ENCODE measurements at regions not wholly inside any gene's neighbourhood (a gene's known extent, or its start where the extent isn't known, plus 50 kb on each side); places are given as distances from the start of the nearest gene placed in this dataset.

DNA sequence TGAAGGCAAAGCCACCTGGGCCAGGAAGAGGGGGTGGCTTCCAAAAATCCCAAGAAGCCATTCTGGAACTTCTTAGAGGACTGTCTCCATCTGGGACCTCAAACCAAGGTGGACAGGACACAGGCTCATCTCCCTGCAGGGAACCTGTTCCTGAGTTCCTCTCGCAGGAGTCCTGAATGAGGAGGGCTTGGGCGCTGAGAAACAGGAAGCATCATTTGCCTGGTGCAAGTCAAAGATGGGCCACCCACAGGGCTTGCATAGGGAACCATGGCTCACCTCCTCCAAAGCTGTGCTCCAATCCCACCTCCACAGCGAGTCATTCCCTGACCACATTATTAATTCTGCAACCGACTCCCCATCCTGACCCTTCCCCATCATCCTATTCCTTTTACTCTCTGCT, 55.0 kb upstream of the RPL38 start:
- no peak overlapping the region for H3K27ac ChIP-seq (ENCODE audit: low read depth, low read length)
- H3K56ac ChIP-seq (replicated peaks; ENCODE audit: insufficient read length, low read depth, low read length) = no peak overlapping the region
- no peak overlapping the region for H2AK5ac ChIP-seq (ENCODE audit: low read depth, low read length)
- no peak overlapping the region for H2BK12ac ChIP-seq (ENCODE audit: low read depth, low read length)
- no peak overlapping the region for H2BK120ac ChIP-seq (replicated peaks; ENCODE audit: low read depth, low read length)
- H2BK5ac ChIP-seq (ENCODE audit: low read depth, low read length) = no peak overlapping the region
- WGBS, 2 experiments (ENCODE audit: extremely low coverage in 1 of 2, insufficient coverage in 1 of 2, insufficient read length in 1 of 2, insufficient replicate concordance in 2 of 2, low coverage in 1 of 2, low lambda C conversion rate in 2 of 2, missing lambda C conversion rate in 1 of 2) = 86% methylated on average over 4 of the region's 4 CpGs; no CpG with 5 or more reads in 1 of the 2 experiments
- no peak overlapping the region for H4K8ac ChIP-seq (ENCODE audit: extremely low read depth, insufficient read depth, low read length)
- peaks cover 0 to 9% (median 4%) of the 10 kb centered on the region in 4 experiments; a peak in 2 of 7 replicates for H3K4me1 ChIP-seq (replicated peaks in 1 of 4; ENCODE audit: control insufficient read depth in 3 of 4, insufficient read depth in 4 of 4, low read length in 3 of 4)
- no peak overlapping the region for H3K4me2 ChIP-seq (ENCODE audit: insufficient read depth in 1 of 2, low read depth in 2 of 2, low read length in 2 of 2)
- FAIRE-seq (no peak), DNase-seq (ENCODE audit: low read depth in 1 of 2, low spot score in 2 of 2) (no peak)
- H3K79me2 ChIP-seq (ENCODE audit: control insufficient read depth in 1 of 2, insufficient read depth in 2 of 2, low read length in 2 of 2) = no peaks in the 10 kb centered on the region
- H2BK20ac ChIP-seq (ENCODE audit: low read length) = no peak overlapping the region
- H3K18ac ChIP-seq (ENCODE audit: extremely low read depth, low read length) = no peak overlapping the region
- H3K4me3 ChIP-seq (ENCODE audit: extremely low read depth in 1 of 4, insufficient read depth in 2 of 4, low read depth in 3 of 4, low read length in 4 of 4) = no peak overlapping the region
- H3K9ac ChIP-seq (replicated peaks in 1 of 4; ENCODE audit: extremely low read depth in 1 of 4, low read depth in 3 of 4, low read length in 3 of 4) = no peak overlapping the region
- H4K20me1 ChIP-seq (replicated peaks in 1 of 2; ENCODE audit: control insufficient read depth in 1 of 2, insufficient read depth in 2 of 2, low read length in 2 of 2) = no peaks in the 10 kb centered on the region
- H3K36me3 ChIP-seq (ENCODE audit: control insufficient read depth in 2 of 4, insufficient read depth in 4 of 4, low read length in 3 of 4) = no peaks in the 10 kb centered on the region
- no peak overlapping the region for H4K5ac ChIP-seq (ENCODE audit: insufficient read length, low read depth, low read length)
- no peaks in the 10 kb centered on the region for H3K23me2 ChIP-seq (ENCODE audit: low read depth, low read length)
- no peak overlapping the region for H2AFZ ChIP-seq (ENCODE audit: low read length)
- H3K23ac ChIP-seq (ENCODE audit: insufficient read length) = no peak overlapping the region
- CTCF ChIA-PET (ENCODE audit: partially characterized antibody) = interaction anchor here (0.7 to 2.2 kb wide), 7 partner anchors 9 to 58 kb away, joined by 3 to 7 read pairs (median 5); no protein-coding TSS in a partner anchor
- no peak overlapping the region for H3K4ac ChIP-seq (replicated peaks; ENCODE audit: insufficient read length, low read depth, low read length)
- no peaks in the 10 kb centered on the region for H3K79me1 ChIP-seq (ENCODE audit: low read depth, low read length)
- POLR2A ChIA-PET (ENCODE audit: partially characterized antibody) = no interaction called here
- H3K14ac ChIP-seq (ENCODE audit: insufficient read length) = no peak overlapping the region
- no peak overlapping the region for H4K91ac ChIP-seq (replicated peaks; ENCODE audit: insufficient read length, low read length)
- H2BK15ac ChIP-seq (ENCODE audit: low read length) = no peak overlapping the region
- H3K27me3 ChIP-seq (replicated peaks in 1 of 4; ENCODE audit: control insufficient read depth in 3 of 4, extremely low read depth in 1 of 4, insufficient read depth in 3 of 4, low read length in 3 of 4) = peaks cover 0 to under 1% (median 0%) of the 10 kb centered on the region in 4 experiments; a peak in 1 of 7 replicates
- peaks cover 0 to 5% of the 10 kb centered on the region in 2 experiments; a peak in 1 of 4 replicates for H3K9me3 ChIP-seq (ENCODE audit: insufficient read depth in 2 of 2, low read depth in 1 of 2, low read length in 1 of 2)
- TF ChIP-seq GABPA (IDR thresholded peaks at IDR 0.05; ENCODE audit: borderline replicate concordance, insufficient read depth, low read length) = no peak
- TF ChIP-seq SIX5 (IDR thresholded peaks at IDR 0.05; ENCODE audit: low read depth, low read length) = no peak
- no peak for TF ChIP-seq SUZ12 (IDR thresholded peaks at IDR 0.05; ENCODE audit: low read length)
- TF ChIP-seq KDM4A (IDR thresholded peaks at IDR 0.05; ENCODE audit: low read depth, low read length, severe bottlenecking) = no peak
- no peak for TF ChIP-seq CHD2 (IDR thresholded peaks at IDR 0.05; ENCODE audit: low read length)
- TF ChIP-seq NANOG (IDR thresholded peaks at IDR 0.05; ENCODE audit: insufficient read depth, low read depth, low read length, poor library complexity, severe bottlenecking) = no peak
- no peak for TF ChIP-seq TAF7 (optimal IDR thresholded peaks at IDR 0.05; ENCODE audit: borderline replicate concordance, low read depth, low read length)
- no peak for TF ChIP-seq BCL11A (IDR thresholded peaks at IDR 0.05; ENCODE audit: low read depth in 2 of 2, low read length in 2 of 2)
- no peak for TF ChIP-seq SAP30 (IDR thresholded peaks at IDR 0.05; ENCODE audit: insufficient read depth, insufficient replicate concordance, low read length)
- TF ChIP-seq CTBP2 (IDR thresholded peaks at IDR 0.05; ENCODE audit: borderline replicate concordance, insufficient read depth, insufficient read length, low read length) = no peak
- TF ChIP-seq ZNF274 (IDR thresholded peaks at IDR 0.05; ENCODE audit: borderline replicate concordance, extremely low read depth, low read length) = no peak
- no peak for TF ChIP-seq ASH2L (IDR thresholded peaks at IDR 0.05; ENCODE audit: low read length)
- TF ChIP-seq RXRA (IDR thresholded peaks at IDR 0.05; ENCODE audit: insufficient read depth, low read depth, low read length) = no peak
- no peak for TF ChIP-seq RFX5 (IDR thresholded peaks at IDR 0.05; ENCODE audit: borderline replicate concordance, low read depth, low read length)
